ENCODE measurements at regions not wholly inside any gene's neighbourhood (a gene's known extent, or its start where the extent isn't known, plus 50 kb on each side); places are given as distances from the start of the nearest gene placed in this dataset.
A peak's percentile ranks its signal among the peaks of the same experiment; 100 is the strongest.

DNA sequence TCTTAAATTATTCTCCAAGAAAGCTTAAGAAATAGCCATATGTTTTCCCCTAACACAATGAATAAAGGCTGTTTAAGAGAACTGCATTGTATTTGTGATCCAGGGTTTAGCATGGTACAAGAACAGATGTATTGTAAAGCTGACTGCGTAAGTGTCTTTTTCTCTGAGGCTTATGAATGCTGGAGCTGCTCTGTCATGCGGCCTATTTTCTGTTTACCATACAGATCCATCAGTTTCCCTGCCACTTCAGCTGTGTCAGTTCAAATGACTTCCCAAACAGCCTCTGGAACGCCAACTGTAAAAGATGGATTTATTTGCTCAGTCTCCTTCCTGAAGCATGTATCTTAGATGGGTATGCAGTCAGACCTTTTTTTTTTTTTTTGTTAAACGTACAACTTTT lies 419.3 kb upstream of the HS3ST5 start:
- no peak overlapping the region for H3K4me3 ChIP-seq (ENCODE audit: low read depth, low read length)
- no peak for DNase-seq (ENCODE audit: low read depth, low spot score)
- TF ChIP-seq, protein P1, sequence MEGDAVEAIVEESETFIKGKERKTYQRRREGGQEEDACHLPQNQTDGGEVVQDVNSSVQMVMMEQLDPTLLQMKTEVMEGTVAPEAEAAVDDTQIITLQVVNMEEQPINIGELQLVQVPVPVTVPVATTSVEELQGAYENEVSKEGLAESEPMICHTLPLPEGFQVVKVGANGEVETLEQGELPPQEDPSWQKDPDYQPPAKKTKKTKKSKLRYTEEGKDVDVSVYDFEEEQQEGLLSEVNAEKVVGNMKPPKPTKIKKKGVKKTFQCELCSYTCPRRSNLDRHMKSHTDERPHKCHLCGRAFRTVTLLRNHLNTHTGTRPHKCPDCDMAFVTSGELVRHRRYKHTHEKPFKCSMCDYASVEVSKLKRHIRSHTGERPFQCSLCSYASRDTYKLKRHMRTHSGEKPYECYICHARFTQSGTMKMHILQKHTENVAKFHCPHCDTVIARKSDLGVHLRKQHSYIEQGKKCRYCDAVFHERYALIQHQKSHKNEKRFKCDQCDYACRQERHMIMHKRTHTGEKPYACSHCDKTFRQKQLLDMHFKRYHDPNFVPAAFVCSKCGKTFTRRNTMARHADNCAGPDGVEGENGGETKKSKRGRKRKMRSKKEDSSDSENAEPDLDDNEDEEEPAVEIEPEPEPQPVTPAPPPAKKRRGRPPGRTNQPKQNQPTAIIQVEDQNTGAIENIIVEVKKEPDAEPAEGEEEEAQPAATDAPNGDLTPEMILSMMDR (IDR thresholded peaks at IDR 0.05; ENCODE audit: low read depth, low read length) = no peak
- in situ Hi-C loops (cut with HindIII; ENCODE audit: low sequenced_read_pairs) = no loop called here

DNA sequence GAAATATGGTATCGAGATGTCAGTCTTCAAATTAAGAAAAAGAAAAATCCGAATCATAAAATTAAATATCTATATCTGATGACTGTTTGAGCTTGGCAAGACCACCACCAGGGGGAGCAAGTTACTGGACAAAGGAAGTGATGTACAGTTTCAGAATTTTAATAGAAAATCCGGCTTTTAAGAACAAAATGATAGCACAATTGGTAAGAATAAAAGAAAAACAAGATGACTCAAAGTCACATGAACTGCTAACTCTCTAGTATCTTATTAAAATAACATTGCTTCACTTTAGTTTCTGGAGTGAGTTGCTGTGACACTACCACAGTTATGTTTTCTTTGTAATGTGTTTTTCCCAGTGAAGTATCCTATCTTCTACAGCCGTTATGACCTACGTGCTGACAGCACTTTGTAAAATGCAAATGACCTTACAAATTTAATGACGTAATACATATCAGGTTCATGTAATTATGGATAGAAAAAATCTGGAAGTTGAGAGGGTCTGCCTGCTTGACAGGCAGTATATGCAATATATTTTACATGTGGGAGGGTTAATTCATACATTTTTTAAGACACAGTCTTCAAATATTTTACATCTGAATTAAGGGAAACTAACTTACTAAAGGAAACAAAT lies 405.3 kb upstream of the HS3ST5 start:
- TF ChIP-seq, protein P1 (IDR thresholded peaks at IDR 0.05; ENCODE audit: low read depth, low read length) = peak; percentile 78
- in situ Hi-C loops (cut with HindIII; ENCODE audit: low sequenced_read_pairs) = no loop called here
- H3K4me3 ChIP-seq (ENCODE audit: low read depth, low read length) = no peak overlapping the region
- DNase-seq (ENCODE audit: low read depth, low spot score) = peak; percentile 77

DNA sequence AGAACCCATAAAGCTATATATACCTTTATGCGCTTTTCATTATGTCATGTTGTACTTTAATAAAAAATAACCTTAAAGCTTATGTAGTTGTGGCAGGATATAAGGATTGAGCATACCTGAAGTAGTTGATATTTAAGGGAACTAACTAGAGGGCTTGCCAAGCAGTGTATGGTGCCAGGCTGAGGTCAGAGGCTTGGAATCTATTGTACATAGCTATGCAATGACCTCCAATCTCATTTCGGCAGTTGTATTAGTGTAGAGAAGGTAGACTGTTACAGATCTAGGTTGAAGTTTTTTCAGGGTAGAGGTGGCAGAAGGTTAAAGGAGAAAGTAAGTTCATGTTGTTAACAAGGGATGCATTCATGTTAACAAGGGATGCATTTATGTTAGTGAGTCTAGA lies 397.7 kb upstream of the HS3ST5 start:
- in situ Hi-C loops (cut with HindIII; ENCODE audit: low sequenced_read_pairs) = no loop called here
- TF ChIP-seq, protein P1 (IDR thresholded peaks at IDR 0.05; ENCODE audit: low read depth, low read length) = no peak
- H3K4me3 ChIP-seq (ENCODE audit: low read depth, low read length) = no peak overlapping the region
- DNase-seq (ENCODE audit: low read depth, low spot score) = peak; percentile 30

DNA sequence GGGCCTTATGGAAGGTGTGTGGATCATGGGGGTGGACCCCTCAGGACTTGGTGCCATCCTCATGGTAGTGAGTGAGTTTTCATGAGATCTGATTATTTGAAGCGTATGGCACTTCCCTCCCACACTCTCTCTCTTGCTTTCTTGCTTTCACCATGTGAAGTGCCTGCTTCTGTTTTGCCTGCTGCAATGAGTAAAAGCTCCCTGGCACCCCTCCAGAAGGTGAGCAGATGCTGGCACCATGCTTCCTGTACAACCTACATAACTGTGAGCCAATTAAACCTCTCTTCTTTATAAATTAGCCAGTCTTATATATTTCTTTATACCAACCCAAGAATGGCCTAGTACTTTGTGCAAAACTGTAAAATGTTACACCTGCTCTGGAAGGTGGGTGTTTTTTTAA lies 396.8 kb upstream of the HS3ST5 start:
- in situ Hi-C loops (cut with HindIII; ENCODE audit: low sequenced_read_pairs) = no loop called here
- DNase-seq (ENCODE audit: low read depth, low spot score) = no peak
- TF ChIP-seq, protein P1 (IDR thresholded peaks at IDR 0.05; ENCODE audit: low read depth, low read length) = no peak
- no peak overlapping the region for H3K4me3 ChIP-seq (ENCODE audit: low read depth, low read length)

DNA sequence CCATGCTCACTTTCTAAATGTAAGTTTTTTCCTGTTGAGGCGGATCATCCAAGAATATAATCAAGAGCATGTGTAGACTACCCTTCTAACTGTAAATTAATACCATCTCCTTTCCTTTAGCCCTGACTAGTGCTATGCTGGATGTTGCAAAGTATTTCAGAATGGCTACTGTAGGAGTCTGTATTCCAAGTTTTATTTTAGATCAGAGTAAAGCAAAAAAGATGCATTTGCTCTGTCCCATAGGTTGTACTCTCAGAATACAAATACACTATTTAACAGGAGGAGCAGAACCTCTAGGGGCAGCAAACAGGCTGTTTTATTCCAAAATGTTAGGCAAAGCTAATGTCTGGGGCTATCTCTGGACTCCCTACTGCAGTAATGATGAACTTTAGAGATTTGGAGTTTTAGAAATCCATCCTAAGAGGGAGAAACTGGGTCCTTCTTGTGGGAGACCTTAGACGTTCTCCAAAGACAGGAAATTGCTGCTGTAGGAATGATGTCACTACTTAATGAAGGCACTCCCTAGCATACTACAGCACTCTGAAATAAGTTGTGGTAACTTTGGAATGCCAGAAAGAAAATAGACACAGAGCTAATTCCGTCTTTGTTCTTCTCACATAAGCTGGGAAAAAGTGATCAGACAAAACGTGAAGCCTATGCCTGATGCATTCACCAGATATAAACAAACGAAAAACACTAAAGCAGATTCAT lies 392.4 kb upstream of the HS3ST5 start:
- in situ Hi-C loops (cut with HindIII; ENCODE audit: low sequenced_read_pairs) = no loop called here
- TF ChIP-seq, protein P1 (IDR thresholded peaks at IDR 0.05; ENCODE audit: low read depth, low read length) = peak; percentile 22
- no peak overlapping the region for H3K4me3 ChIP-seq (ENCODE audit: low read depth, low read length)
- peak; percentile 53 for DNase-seq (ENCODE audit: low read depth, low spot score)

DNA sequence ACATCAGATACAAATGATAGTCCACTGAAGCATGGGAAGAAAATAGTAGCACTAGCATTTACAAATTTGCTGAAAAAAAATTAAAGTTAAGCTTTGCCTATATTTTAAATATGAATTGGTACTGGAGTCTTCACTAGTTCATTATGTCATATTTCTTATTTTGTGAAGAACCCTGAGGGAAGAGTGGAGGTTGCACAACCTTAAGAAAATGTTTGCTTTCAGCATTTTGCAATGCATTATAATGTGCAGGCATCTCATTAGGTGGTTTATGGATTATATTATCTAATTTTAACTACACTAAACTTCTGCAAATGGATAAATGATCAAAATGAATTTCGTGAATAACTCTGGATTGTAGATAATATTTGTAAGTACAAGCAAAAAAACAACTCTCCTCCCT lies 390.8 kb upstream of the HS3ST5 start:
- no peak overlapping the region for H3K4me3 ChIP-seq (ENCODE audit: low read depth, low read length)
- TF ChIP-seq, protein P1 (IDR thresholded peaks at IDR 0.05; ENCODE audit: low read depth, low read length) = no peak
- in situ Hi-C loops (cut with HindIII; ENCODE audit: low sequenced_read_pairs) = no loop called here
- DNase-seq (ENCODE audit: low read depth, low spot score) = no peak

All from astrocyte of the spinal cord (primary cell).